H9 (cell line): ENCODE measurements at regions not wholly inside any gene's neighbourhood (a gene's known extent, or its start where the extent isn't known, plus 50 kb on each side); places are given as distances from the start of the nearest gene placed in this dataset.

Experiments used
- DNase-seq: peaks from one replicate; pipeline ENCODE4 v3.0.0-alpha.2; 2017
- H2AFZ ChIP-seq: one replicate; pipeline ENCODE4 v1.6.1; 2013; ENCODE audit warnings: mild to moderate bottlenecking, low read length, control low read depth, moderate library complexity
- H2AK5ac ChIP-seq: 2 replicates; pipeline ENCODE4 v1.6.1; 2013; ENCODE audit warnings: low read length, control low read depth, mixed read lengths; ENCODE audit not compliant: insufficient read length
- H2BK120ac ChIP-seq: one replicate; pipeline ENCODE4 v1.6.1; 2013; ENCODE audit warnings: low read depth, mild to moderate bottlenecking, low read length, control low read depth, inconsistent platforms; ENCODE audit not compliant: poor library complexity, severe bottlenecking
- H2BK12ac ChIP-seq: 2 replicates; pipeline ENCODE4 v1.6.1; 2013; ENCODE audit warnings: low read length, control low read depth, mixed read lengths, low read depth; ENCODE audit not compliant: insufficient read length
- H2BK15ac ChIP-seq: 2 replicates; pipeline ENCODE4 v1.6.1; 2013; ENCODE audit warnings: low read depth, low read length, control low read depth
- H2BK20ac ChIP-seq: one replicate; pipeline ENCODE4 v1.6.1; 2013; ENCODE audit warnings: low read depth, mild to moderate bottlenecking, low read length, control low read depth, inconsistent platforms; ENCODE audit not compliant: poor library complexity, severe bottlenecking
- H2BK5ac ChIP-seq: 2 replicates; pipeline ENCODE4 v1.6.1; 2013; ENCODE audit warnings: low read length, control low read depth, mixed read lengths; ENCODE audit not compliant: insufficient read length
- H3K14ac ChIP-seq: 2 replicates; pipeline ENCODE4 v1.6.1; 2013; ENCODE audit warnings: low read length, control low read depth; ENCODE audit not compliant: insufficient read depth
- H3K18ac ChIP-seq: 2 replicates; pipeline ENCODE4 v1.6.1; 2013; ENCODE audit warnings: low read depth, mild to moderate bottlenecking, mixed read lengths, low read length, control low read depth; ENCODE audit not compliant: insufficient read length
- H3K23ac ChIP-seq: 2 replicates; pipeline ENCODE4 v1.6.1; 2013; ENCODE audit warnings: low read length, control low read depth, mixed read lengths, low read depth; ENCODE audit not compliant: insufficient read length
- H3K23me2 ChIP-seq: 2 replicates; pipeline ENCODE4 v1.6.1; 2013; ENCODE audit warnings: low read depth, mild to moderate bottlenecking, mixed read lengths, low read length, control low read depth; ENCODE audit not compliant: insufficient read length, poor library complexity, severe bottlenecking
- H3K27ac ChIP-seq: 2 replicates; pipeline ENCODE4 v1.5.1; 2013; ENCODE audit warnings: low read length, control low read depth, mixed read lengths, low read depth; ENCODE audit not compliant: insufficient read length
- H3K27me3 ChIP-seq: 2 replicates; pipeline ENCODE4 v1.6.1; 2013; ENCODE audit warnings: low read length, control low read depth, inconsistent platforms; ENCODE audit not compliant: insufficient read depth
- H3K4ac ChIP-seq: 2 replicates; pipeline ENCODE4 v1.6.1; 2013; ENCODE audit warnings: low read depth, mild to moderate bottlenecking, control low read depth, inconsistent platforms, low read length, moderate library complexity
- H3K4me1 ChIP-seq: 2 replicates; pipeline ENCODE4 v1.6.1; 2013; ENCODE audit warnings: low read length, control low read depth, inconsistent platforms; ENCODE audit not compliant: insufficient read depth
- H3K4me2 ChIP-seq: 2 replicates; pipeline ENCODE4 v1.6.1; 2013; ENCODE audit warnings: low read length, control low read depth, mixed read lengths; ENCODE audit not compliant: insufficient read length, insufficient read depth
- H3K56ac ChIP-seq: 2 replicates; pipeline ENCODE4 v1.6.1; 2013; ENCODE audit warnings: low read depth, mild to moderate bottlenecking, mixed read lengths, low read length, control low read depth; ENCODE audit not compliant: insufficient read length
- H3K79me1 ChIP-seq: 2 replicates; pipeline ENCODE4 v1.6.1; 2013; ENCODE audit warnings: low read depth, mild to moderate bottlenecking, moderate library complexity, low read length, control low read depth, inconsistent platforms; ENCODE audit not compliant: insufficient read depth, poor library complexity, severe bottlenecking
- H3K79me2 ChIP-seq: 2 replicates; pipeline ENCODE4 v1.6.1; 2013; ENCODE audit warnings: low read length, control low read depth, inconsistent platforms; ENCODE audit not compliant: insufficient read depth
- H3K9ac ChIP-seq: 2 replicates; pipeline ENCODE4 v1.6.1; 2013; ENCODE audit warnings: low read length, control low read depth, mixed read lengths; ENCODE audit not compliant: insufficient read length; ENCODE audit errors: extremely low read depth
- H3K9me3 ChIP-seq: one replicate; pipeline ENCODE4 v1.6.1; 2013; ENCODE audit warnings: low read depth, low read length, inconsistent platforms; ENCODE audit not compliant: control insufficient read depth
- H3T11ph ChIP-seq: one replicate; pipeline ENCODE4 v1.6.1; 2013; ENCODE audit warnings: mild to moderate bottlenecking, low read length, control low read depth, inconsistent platforms
- H4K20me1 ChIP-seq: one replicate; pipeline ENCODE4 v1.6.1; 2013; ENCODE audit not compliant: control insufficient read depth, insufficient read length, insufficient read depth
- H4K5ac ChIP-seq: 2 replicates; pipeline ENCODE4 v1.6.1; 2013; ENCODE audit warnings: low read depth, mild to moderate bottlenecking, mixed read lengths, low read length, control low read depth; ENCODE audit not compliant: insufficient read length
- H4K8ac ChIP-seq: replicated peaks from 2 replicates; pipeline ENCODE4 v1.6.1; 2013; ENCODE audit warnings: low read length, control low read depth, mixed read lengths, low read depth; ENCODE audit not compliant: insufficient read length
- H4K91ac ChIP-seq: 2 replicates; pipeline ENCODE4 v1.6.1; 2013; ENCODE audit warnings: low read depth, mild to moderate bottlenecking, moderate library complexity, mixed read lengths, low read length, control low read depth; ENCODE audit not compliant: insufficient read length
- H3K27ac Mint-ChIP-seq, 3 experiments: 2 replicates in 2 of 3; 3 replicates in 1 of 3; pipeline ENCODE4 v1.8.0; 2020 to 2021; ENCODE audit warnings: mixed read lengths in 3 of 3, mild to moderate bottlenecking in 1 of 3, moderate library complexity in 1 of 3
- H3K27me3 Mint-ChIP-seq: 2 replicates; pipeline ENCODE4 v1.8.0; 2021; ENCODE audit warnings: low read depth, mild to moderate bottlenecking, moderate library complexity, mixed read lengths
- H3K36me3 Mint-ChIP-seq, 3 experiments: 2 replicates in 2 of 3; 3 replicates in 1 of 3; pipeline ENCODE4 v1.8.0; 2020 to 2021; ENCODE audit warnings: low read depth in 3 of 3, mixed read lengths in 3 of 3; ENCODE audit not compliant: insufficient read depth in 1 of 3
- H3K4me1 Mint-ChIP-seq, 2 experiments: 2 replicates each; pipeline ENCODE4 v1.8.0; 2020; ENCODE audit warnings: mixed read lengths in 2 of 2
- H3K4me3 Mint-ChIP-seq, 2 experiments: 2 replicates in 1 of 2; 3 replicates in 1 of 2; pipeline ENCODE4 v1.8.0; 2020 to 2021; ENCODE audit warnings: mild to moderate bottlenecking in 2 of 2, mixed read lengths in 2 of 2, moderate library complexity in 1 of 2
- H3K9me3 Mint-ChIP-seq, 2 experiments: 2 replicates in 1 of 2; 3 replicates in 1 of 2; pipeline ENCODE4 v1.8.0; 2020; ENCODE audit warnings: mild to moderate bottlenecking in 2 of 2, mixed read lengths in 2 of 2, moderate library complexity in 1 of 2
- CTCF ChIP-seq: fragments of 200-600 bp; sonication (generic); conservative IDR thresholded peaks from 3 replicates; pipeline ENCODE4 v1.8.0; 2021; ENCODE audit warnings: antibody characterized with exemption, mild to moderate bottlenecking
- WGBS: extraction: QIAGEN DNeasy Blood & Tissue Kit; methylation state at CpG from one replicate; pipeline ENCODE4 v1.1.7; 2013; ENCODE audit warnings: missing lambda C conversion rate, low lambda C conversion rate, mixed read lengths; ENCODE audit not compliant: insufficient read length; ENCODE audit errors: extremely low coverage; 5-methylcytosine and 5-hydroxymethylcytosine counted together

- no peaks in the 10 kb centered on the region for H3K36me3 Mint-ChIP-seq
- Histone ChIP-seq H3K18ac (no peak overlapping the region), H4K20me1 (no peaks in the 10 kb centered on the region), H4K91ac (no peak overlapping the region), H2AK5ac (no peak overlapping the region), H2BK12ac (no peak overlapping the region), H4K5ac (no peak overlapping the region), H3K23ac (no peak overlapping the region), H2BK20ac (no peak overlapping the region), H2BK120ac (no peak overlapping the region), H3K4ac (no peak overlapping the region), H3T11ph (no peak overlapping the region), H2AFZ (no peak overlapping the region), H3K79me2 (no peaks in the 10 kb centered on the region), H3K14ac (no peak overlapping the region), H3K79me1 (no peaks in the 10 kb centered on the region), H4K8ac (no peak overlapping the region), H2BK15ac (no peak overlapping the region), H3K4me2 (no peak overlapping the region), H3K9me3 (no peaks in the 10 kb centered on the region), H3K23me2 (no peaks in the 10 kb centered on the region), H3K4me1 (no peaks in the 10 kb centered on the region), H2BK5ac (no peak overlapping the region), H3K27me3 (no peaks in the 10 kb centered on the region), H3K27ac (no peak overlapping the region), H3K9ac (no peak overlapping the region), H3K56ac (no peak overlapping the region)
- DNase-seq = no peak
- H3K9me3 Mint-ChIP-seq = no peaks in the 10 kb centered on the region
- H3K4me1 Mint-ChIP-seq = no peaks in the 10 kb centered on the region; a peak in 1 of 4 replicates
- WGBS = no CpG with 5 or more reads among the region's 1 CpG
- H3K27me3 Mint-ChIP-seq = no peaks in the 10 kb centered on the region
- TF ChIP-seq CTCF = no peak
- no peak overlapping the region for H3K27ac Mint-ChIP-seq
- H3K4me3 Mint-ChIP-seq = no peak overlapping the region
Observed at GRCh38 chr10:36676321-36676720, 449.1 kb upstream of the ANKRD30A start.
